GM13976 (cell line): ENCODE measurements at regions not wholly inside any gene's neighbourhood (a gene's known extent, or its start where the extent isn't known, plus 50 kb on each side); places are given as distances from the start of the nearest gene placed in this dataset.

ENCODE experiments used
- DNase-seq: peaks from one replicate; pipeline ENCODE4 v3.0.0; 2012; ENCODE audit warnings: low spot score
- in situ Hi-C: fragments of 300-500 bp; cut with MboI; formaldehyde crosslinking; loops from one replicate; pipeline ENCODE4 v1.12.0; 2022; ENCODE audit warnings: low sequenced_read_pairs, mixed read lengths, inconsistent platforms; ENCODE audit not compliant: unreplicated experiment
- TF ChIP-seq, protein P1 (sequence below): IDR thresholded peaks from 2 replicates; pipeline ENCODE4 v1.5.1; 2012; ENCODE audit warnings: borderline replicate concordance, mild to moderate bottlenecking; ENCODE audit not compliant: insufficient read depth; ENCODE audit errors: extremely low read depth, missing control alignments, control extremely low read depth

DNA sequence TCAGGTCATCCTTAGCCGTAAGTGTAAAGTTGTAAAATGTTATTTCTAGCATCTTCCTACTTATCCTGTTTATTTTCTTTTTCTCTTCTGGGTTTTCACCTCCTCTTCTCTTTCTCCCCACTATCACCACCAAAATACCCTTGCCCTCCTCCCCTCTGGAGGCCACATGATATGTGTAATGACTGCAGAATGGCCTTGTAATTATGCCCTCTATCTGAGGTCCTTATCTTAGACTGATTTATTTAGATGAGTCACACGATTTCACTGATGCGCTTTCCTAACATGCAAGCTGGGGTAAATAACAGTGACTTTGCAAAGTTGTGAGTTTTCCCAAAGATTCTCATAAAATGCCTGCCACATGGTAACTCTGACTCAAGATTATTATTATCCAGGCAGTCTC, 231.8 kb upstream of the GPRIN3 start:
- TF ChIP-seq, protein P1, sequence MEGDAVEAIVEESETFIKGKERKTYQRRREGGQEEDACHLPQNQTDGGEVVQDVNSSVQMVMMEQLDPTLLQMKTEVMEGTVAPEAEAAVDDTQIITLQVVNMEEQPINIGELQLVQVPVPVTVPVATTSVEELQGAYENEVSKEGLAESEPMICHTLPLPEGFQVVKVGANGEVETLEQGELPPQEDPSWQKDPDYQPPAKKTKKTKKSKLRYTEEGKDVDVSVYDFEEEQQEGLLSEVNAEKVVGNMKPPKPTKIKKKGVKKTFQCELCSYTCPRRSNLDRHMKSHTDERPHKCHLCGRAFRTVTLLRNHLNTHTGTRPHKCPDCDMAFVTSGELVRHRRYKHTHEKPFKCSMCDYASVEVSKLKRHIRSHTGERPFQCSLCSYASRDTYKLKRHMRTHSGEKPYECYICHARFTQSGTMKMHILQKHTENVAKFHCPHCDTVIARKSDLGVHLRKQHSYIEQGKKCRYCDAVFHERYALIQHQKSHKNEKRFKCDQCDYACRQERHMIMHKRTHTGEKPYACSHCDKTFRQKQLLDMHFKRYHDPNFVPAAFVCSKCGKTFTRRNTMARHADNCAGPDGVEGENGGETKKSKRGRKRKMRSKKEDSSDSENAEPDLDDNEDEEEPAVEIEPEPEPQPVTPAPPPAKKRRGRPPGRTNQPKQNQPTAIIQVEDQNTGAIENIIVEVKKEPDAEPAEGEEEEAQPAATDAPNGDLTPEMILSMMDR, result no peak
- in situ Hi-C loops, result no loop called here
- no peak for DNase-seq

DNA sequence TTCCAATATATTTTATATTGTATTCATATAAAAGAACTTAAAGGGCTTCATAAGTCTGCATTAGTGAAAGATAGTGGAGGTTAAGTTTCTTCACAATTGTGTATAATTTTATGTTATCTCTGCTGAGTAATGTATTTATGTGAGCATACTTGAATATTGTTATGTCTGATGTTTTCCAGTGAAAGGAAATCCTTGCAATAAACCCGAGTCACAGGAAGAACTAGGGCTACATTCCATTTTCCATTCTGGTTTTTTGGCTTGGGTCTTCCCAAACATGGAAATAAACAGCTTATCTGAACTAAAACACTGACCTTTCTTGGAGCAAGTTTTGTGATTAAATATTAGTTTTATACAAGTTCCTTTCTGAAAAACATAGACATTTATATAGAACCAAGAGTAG, 231.3 kb upstream of the GPRIN3 start:
- no peak for DNase-seq
- in situ Hi-C loops, result no loop called here
- TF ChIP-seq, protein P1, result no peak

DNA sequence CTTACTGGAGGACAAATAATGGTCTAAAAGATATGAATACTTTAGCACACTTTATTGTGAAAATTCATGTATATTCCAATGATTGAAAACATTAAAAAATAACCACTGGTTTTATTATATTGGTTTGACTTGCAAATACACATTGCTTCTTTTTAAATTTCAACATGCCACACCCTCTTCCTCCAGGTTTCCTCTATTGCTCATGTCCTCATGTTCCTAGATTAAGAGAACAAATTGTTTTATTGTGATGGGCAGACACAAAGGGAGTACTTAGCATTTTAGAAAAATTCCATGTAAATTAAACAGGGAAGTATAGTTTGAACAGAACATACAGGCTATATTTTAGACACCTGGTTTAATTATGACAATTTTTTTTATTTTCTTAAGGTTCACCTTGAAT, 230.6 kb upstream of the GPRIN3 start:
- DNase-seq, result no peak
- in situ Hi-C loops, result no loop called here
- TF ChIP-seq, protein P1, result no peak

DNA sequence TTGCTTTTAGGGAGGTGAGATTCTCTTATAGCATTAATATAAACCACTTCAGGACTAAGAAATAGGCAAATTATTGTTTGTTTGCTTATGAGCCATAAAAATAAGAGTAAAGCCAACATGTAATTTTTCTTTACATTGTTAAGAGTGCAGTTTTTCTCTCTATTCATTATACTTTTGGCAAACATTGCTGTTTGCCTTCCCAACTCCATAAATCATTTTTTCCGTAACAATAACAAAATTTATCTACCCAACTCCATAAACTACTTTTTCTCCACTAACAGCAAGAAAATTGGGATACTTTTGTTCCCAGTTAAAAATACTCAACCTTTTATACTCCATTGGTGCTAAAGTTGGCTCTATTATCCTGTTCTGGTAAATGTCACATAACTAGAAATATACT, 229.7 kb upstream of the GPRIN3 start:
- TF ChIP-seq, protein P1, result no peak
- in situ Hi-C loops, result no loop called here
- DNase-seq, result no peak

DNA sequence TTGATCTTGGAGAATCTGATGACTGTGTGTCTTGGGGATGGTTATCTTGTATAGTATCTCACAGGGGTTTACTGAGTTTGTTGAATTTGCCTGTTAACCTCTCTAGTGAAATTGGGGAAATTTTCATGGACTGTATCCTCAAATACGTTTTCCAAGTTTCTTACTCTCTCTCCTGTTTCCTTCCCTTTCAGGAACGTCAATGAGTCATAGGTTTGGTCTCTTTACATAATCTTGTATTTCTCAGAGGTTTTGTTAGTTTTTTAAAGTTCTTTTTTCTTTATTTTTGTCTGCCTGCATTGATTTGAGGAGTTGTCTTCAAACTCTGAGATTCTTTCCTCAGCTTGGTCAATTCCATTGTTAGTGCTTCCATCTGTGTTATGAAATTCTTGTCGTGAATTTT, 227.7 kb upstream of the GPRIN3 start:
- in situ Hi-C loops, result no loop called here
- TF ChIP-seq, protein P1, result no peak
- DNase-seq, result no peak

DNA sequence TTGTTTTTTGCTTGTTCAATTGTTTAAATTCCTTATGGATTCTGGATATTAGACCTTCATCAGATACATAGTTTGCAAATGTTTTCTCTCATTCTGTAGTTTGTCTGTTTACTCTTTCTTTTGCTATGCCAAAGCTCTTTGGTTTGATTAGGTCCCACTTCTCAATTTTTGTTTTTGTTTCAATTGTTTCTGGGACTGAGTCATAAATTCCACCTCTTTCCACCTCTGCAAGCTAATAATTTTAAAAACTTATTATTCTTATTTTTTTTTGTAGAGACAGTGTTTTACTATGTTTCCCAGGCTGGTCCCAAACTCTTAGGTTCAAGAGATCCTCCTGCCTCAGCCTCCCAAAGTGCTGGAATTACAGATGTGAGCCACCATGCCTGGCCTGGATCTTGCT, 226.8 kb upstream of the GPRIN3 start:
- TF ChIP-seq, protein P1, result no peak
- in situ Hi-C loops, result no loop called here
- no peak for DNase-seq
